HUDEP-2 (cell line): ENCODE measurements at regions not wholly inside any gene's neighbourhood (a gene's known extent, or its start where the extent isn't known, plus 50 kb on each side); places are given as distances from the start of the nearest gene placed in this dataset.
A peak's percentile ranks its signal among the peaks of the same experiment; 100 is the strongest.

ENCODE experiments used
- DNase-seq, 76 experiments: peaks; one replicate each; lab custom pipeline; 2025; ENCODE audit not compliant: unreplicated experiment in 76 of 76; lab: John Stamatoyannopoulos, UW

DNA sequence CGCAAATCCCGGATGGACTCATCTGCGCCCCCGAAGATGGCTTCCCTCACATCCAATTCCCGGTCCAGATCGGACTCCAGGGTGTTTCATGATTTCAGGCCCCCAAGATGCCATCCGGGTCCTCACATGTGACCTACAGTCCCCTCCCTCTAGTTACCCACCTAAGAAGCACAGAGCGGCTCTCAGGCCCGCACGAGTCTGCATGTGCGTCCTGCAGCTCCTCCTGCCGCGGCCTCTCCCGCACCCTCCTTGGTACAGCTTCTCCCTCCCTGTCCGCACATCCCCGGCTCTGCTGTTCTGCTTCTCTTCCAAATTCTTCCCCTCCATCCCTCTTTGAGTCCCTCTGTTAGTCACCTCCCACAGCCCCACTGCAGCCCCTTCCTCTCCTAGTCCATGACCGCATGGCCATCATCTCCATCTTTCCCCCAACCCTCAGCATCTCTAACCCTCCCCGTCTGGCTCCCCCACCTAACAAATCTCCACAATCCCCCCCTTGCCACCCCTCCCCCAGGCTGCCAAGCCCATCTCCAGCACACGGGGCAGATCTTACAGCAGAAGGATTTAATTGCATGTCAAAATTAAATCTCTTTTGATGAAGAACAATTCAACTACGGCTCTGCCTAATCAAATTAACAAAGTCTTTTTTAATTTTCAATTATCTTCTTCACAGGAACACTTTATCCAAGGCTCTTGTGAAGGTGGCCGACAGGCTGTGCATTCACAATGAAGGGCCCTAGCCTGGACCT, 231.0 kb downstream of the RBFOX3 start:
- no peak for DNase-seq

DNA sequence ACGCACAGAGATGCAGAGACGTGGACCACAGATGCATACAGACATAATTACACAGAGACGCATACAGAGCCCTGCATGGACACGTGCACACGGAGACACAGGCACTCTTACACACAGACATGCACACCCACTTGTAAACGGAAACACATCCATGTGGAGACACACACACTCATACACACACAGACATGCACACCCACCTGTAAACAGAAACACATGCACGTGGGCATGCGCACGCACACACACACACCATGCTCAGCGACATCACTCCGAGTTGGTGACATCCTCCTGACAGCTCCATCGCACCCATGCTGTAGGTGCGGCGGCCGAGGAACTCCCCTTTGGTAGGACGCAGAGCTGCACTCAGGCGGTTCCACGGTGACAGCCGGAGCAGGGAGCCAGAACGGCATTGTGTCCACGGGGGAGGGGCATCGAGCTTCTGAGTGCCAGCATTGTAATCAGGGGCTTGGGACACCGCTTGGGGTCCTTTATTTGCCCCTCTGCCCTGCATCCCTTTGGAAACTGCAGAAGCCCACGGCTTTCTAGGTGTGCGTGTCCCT, 233.5 kb downstream of the RBFOX3 start:
- no peak for DNase-seq

DNA sequence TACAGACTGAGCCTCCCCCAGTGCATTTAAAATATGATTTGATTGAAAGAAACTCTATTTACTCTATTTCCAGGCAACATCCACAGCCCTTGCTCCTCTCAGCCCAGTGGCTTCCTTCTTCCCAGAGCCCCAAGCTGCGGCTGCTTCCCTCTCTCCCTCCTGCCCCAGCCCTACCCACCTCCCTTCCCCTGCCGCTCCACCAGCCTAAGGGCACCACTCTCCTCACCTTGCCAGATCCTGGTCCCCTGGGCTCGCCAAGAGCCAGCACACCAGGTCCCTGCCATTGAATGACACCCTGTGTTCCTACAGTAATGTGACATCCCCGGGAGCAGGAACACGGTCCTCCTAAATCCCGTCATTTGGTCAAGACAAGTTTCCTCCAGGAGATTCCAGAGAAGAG, 236.0 kb downstream of the RBFOX3 start:
- no peak for DNase-seq

DNA sequence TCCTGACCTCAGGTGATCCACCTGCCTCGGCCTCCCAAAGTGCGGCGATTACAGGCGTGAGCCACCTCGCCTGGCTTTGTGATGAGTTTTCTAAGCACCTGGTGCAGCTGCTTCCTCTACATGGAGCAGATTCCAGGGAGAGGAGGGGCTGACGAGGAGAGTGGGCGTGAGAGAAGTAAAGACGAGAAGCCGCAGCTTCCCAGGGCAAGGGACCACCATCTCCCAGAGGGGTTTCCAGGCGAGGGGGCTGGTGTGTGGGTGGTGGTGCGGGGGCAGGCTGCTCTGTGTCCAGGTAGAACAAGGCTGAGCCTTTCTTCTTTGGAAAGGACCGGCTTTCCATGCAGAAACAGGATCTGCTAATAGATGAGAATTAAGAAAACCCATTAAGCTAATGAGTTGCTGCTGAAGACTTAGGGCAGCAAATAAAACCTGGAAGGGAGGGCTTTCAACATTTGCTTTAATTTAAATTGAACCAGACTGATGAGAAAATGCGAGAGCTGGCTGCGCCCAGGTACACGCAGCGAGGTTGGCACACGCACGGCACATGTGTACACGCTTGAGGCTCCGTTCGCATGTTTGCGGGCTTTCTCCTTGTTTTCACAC, 236.7 kb downstream of the RBFOX3 start:
- DNase-seq, result no peak

DNA sequence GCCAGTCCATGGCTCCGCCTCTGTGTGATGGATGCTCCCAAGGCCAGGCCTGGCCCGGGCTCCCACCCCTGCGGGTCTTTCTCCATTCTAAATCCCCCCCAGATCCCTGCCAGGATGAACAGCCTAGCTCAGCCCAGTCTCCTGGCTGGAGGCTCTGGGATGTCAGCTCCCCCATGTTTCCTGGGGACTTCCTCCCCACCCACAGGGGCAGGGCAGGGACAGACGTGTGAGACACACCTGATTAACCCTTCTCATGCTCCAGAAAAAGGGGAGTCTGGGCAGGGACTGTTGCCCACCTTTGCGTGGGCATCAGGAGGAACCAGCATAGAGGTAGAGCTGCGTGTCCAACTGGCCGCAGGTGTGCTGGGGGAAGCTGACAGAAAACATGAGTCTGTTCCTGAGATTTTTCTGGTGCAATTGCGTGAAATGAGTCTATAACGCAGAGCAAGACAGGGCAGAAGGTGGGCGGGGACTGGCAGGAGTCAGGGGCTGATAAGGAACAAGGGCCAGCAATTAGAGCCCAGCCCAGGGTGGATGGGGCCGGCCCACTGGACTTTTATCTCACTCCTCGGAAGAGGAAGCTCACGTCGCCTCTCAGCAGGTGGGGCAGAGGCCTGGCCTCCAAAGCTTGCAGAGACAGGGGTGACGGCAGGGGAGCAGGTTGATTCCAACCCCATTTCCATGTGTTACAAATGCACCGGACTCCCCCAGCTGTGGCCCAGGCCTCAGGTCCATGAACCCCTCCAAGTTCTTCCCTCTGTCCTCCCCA, 238.2 kb downstream of the RBFOX3 start:
- peak in 16 of 76 experiments; percentile 2 to 25 (median 8) for DNase-seq

DNA sequence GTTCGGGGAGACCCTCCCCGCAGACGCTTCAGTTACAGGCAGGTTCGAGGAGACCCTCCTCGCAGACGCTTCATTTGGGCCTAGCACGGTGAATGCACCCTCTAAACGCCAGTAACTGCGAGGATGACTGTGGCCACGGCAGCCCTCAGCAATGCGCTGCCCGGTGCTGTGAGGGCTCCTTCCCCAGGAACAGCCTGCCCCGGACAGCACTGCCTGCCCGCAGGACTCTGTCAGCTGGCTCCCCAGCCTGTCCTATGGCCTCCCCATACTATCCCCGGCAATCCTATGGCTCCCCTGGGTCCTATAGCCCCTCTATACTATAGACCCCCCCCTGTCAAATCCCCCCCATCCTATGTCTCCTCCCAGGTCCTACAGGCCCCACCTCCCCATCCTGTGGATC, 238.9 kb downstream of the RBFOX3 start:
- no peak for DNase-seq

DNA sequence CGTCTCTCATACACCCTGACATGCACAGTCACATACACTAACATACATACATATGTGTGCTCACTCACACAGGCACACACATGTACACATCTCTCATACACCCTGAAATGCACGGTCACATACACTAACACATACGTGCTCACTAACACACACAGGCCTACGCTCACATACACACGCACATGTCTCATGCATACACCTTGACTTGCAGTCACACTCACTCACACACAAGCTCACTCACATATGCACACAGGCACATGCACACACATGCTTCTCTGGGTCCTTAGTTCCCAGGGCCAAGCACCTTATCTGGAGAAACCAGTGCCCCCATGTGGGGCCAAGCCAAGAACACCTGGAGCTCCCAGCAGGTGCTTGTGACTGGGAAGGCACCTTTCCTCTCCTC, 240.3 kb downstream of the RBFOX3 start:
- DNase-seq, result no peak

DNA sequence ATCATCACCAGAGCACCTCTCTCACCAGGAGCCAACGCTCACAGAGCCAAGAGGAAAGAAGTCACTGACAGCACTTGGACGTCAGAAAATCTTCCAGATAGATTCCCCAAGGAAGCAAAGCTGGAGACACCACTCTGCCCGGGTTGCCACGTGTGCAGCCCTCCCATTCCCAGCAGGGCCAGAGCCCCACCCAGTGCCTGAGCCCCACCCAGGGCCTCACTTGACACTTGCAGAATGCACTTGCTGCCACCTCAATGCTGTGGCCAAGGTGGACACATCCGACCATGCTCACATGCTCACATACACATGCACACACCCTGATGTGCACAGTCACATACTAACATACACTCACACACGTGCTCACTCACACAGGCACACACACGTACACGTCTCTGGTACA, 240.7 kb downstream of the RBFOX3 start:
- DNase-seq, result no peak

DNA sequence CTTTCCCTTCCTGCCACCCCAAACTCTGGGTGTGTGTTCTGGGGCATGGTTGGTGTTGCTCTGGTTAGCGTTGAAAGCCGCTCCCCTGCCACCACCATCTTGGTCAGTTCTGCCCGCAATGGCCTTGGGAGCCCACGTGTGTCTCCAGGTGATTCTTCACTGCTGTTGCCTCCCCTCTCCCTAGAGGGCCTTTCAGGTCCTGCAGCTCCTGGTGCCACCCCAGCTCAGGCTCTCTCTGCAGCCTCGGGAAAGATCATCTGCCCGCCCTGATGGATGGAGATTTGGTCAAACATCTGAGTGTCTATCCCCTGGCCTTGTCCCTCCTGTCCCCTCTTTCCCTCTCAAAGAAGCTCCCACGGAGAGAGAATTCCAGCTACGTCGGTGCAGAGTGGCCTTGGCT, 241.3 kb downstream of the RBFOX3 start:
- DNase-seq, result no peak

DNA sequence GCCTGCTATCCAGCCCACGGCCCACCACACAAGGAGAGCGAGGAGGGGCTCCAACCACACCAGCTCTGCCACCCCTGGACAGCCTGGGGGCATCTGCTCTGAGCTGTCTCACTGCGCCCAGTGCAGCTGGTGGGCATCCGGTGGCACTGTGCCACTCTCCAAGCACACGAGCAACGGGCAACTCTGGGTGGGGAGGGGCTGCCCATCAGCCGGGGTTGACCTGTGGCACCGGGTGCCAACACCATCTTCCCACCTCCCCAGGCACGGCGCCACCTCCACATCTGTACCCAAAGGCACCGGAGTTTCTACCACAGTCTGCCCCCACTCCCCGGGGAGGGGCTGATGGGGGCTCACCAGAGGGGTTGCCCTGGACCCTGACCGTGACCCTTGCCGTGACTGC, 241.8 kb downstream of the RBFOX3 start:
- no peak for DNase-seq

DNA sequence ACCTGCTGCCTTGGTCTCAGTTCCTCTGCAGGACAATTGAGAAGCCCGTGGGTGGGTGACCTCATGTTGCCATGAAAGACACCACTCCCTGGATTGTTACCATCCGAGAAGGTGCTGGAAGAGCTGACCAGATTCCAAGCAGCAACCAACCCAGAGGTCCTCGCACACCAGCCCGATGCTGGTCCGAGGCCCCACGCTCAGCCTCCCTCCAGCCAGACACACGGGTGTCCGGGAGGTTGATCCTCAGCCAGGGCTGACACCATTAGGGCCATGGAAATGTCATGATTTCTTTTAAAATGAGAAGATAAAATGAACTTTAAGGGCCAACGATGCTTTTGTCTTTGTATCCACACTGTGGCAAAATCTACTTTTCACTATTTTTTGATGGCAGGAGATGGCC, 242.3 kb downstream of the RBFOX3 start:
- no peak for DNase-seq

DNA sequence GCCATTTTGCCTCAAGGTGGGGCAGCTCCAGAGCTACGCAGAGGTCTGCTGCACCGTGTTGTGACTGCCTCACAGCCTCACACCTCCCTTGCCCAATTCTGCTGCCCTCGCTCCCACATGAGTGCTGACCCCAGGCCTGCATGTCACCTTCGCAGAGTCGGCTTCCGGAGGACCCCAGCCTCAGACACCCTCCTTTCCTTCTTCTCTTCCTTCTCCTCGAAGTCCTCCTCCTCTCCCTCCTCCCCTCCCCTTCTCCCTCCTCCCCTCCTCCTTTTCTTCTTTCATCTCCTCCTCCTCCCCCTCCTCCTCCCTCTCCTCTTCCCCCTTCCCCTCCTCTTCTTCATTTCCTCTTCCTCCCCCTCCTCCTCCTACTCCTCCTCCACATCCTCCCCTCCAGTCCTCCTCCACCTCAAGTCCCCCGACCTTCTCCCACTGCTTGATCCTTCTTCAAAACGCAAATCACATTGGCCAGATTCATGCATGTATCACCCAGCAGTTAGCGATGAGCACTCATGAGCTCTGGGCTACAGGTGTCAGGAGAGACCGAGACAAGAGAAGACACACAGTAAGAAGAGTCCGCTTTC, 243.8 kb downstream of the RBFOX3 start:
- no peak for DNase-seq

DNA sequence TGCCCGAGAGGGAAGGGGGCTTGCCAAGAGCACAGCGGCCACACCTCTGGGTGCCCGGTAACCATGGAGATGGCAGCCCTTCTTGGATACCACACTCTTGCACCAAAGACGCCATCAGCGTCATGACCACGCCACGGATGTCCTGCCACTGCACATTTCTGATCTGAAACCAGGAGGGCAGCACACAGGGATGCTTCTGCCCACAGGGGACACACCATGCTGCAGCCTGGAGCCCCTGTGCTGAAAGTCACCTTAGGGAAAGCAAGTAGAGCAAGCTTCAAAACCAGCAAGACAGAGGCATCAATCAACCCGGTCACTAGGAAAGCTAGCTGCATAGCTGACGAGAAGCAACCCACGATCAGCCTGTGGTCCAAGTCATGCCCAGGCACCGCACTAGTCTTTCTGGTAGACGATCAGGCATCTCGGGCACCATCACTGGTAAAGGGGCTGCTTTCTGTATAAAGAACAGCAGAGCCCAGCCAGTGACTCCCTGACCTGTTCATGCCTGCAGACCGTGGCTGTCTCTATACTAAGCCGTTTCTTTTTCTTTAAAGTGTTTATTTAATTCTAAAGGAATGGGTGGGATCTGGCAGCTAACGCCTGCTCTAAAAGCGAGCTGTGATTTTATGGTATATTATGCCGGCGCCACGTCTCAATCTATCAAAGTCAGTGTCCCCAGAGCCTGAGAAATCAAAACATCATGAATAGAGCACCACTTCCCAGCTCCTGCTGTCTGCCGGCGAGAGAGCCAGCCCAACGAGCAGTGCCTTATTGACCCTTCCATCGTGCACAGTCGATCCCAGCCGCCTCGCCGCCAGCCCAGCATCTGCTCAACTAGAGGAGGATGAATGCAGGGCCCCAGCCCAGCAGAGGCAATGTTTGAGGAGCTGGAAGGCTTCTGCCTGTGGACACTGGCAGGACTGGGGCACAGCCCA, 244.7 kb downstream of the RBFOX3 start:
- DNase-seq, result no peak

DNA sequence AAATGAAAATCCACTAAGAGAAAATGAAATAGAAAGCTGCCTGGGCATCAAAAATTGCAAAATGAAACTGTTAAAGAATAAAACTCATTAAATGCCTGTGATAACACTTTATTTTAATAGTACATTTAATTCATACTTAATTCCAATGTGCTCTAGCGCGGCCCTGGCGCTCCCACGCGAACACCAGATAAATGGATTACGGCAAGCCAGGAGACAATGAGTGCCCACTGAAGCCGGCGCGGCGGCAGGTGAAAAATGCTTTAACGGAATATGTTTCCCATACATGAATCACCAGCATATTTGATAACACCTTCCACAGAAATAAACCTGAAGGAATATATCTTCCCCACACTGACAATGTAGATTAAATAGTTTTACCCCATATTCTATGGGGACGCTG, 245.5 kb downstream of the RBFOX3 start:
- no peak for DNase-seq

DNA sequence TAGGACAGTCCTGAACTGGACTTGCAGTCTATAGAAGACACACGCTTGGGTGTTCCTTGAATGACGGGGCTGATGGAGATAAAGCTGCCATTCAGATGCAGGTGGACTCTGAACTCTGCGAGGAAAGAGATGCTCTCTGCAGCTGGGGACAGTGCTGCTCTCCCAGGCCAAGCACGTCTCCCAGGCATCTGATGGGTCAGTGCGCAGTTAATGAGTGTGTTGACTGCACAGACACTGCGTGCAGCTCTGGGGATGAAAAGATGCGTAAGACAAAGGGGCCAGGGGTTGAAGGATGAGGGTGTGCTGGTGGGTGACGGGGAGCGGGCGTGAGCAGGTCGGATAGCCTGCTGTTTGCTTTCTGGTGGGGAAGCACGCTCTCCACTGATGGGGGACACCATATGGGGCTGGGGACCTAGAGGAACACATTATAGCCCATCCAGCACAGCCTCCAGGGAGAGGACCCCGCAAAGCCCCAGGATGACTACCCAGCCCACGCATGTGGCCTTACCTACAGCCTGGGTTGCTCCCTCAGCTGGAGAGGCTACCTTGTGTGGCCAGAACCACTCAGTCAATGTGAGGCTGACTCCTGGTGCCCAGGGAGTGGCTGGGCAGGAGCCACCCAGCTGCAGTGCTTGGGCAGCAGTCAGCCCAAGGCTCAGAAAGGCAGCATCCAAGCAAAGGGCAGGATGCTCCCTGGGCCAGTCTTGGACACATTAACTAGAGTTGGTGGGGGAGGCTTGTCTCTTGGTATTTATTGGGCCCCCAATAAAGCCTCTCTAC, 246.3 kb downstream of the RBFOX3 start:
- no peak for DNase-seq

DNA sequence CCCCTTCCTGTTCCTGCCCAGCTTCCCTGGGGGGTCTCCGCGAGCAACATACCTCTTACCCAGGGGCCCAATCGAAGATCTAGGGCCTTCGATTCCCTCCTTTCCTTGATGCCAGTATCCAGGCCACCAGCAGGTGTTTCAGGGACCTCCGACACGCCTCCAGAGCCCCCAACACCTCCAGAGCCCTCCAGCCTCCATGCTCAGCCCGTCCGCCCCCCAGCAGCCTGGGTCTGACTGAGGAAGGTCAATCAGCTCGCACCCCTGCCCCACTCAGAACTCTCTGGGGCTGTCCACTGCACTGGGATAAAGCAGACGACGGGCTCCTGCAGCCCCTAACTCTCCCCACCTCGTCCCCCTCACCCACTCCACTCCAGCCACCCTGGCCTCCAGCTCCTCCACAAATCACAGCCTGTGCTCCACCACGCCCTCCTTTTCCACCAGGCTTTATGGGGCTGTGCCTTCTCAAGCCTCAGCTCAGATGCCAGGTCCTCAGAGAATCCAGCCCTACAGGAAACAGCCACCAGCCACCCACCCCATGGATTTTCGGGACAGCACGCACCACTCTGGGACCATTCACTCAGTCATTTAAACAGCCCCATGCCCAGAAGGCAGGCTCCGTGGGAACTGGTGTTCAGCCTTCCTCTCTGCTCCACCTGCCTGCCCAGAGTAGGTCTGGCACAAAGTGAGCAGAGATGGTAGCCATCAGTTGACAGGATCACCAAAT, 247.1 kb downstream of the RBFOX3 start:
- DNase-seq, result no peak

DNA sequence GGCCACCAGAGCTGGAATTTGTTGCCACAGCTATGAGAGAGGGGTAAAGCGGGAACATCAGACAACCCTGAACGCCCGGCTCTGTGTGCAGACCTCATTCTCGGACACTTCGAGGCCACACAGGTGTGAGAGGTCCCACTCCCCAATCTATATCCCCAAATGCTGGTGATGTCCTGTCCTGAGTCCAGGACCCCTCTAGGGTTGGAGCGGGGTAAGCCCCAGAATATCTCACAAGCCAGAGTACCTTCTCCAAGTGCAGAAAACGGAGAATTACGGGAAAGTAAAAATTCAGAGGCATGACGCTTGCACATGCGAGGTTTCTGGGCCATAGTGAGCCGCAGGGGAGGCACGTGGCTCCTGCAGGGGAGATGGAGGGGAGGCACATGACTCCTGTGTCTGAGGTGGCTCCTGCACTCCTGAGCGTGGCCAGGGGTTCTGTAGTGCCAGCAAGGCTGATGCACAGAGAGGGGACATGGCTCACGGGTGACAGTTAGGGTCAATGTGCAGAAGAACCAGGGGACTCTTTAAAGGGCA, 248.0 kb downstream of the RBFOX3 start:
- DNase-seq, result no peak
